Vagina (tissue), 2 donors: ENCODE measurements at regions not wholly inside any gene's neighbourhood (a gene's known extent, or its start where the extent isn't known, plus 50 kb on each side); places are given as distances from the start of the nearest gene placed in this dataset.

Source experiments
- DNase-seq, 2 donors: peaks; one replicate each; pipeline ENCODE4 v3.0.0-alpha.2; 2017; ENCODE audit errors: extremely low spot score in 2 of 2
- H3K27ac ChIP-seq: fragments of 200-600 bp; sonication (generic); one replicate; pipeline ENCODE4 v1.5.1; 2019
- H3K27me3 ChIP-seq: fragments of 200-600 bp; sonication (generic); one replicate; pipeline ENCODE4 v1.5.1; 2019
- H3K36me3 ChIP-seq, 2 donors: fragments of 200-600 bp; sonication (generic); one replicate each; pipeline ENCODE4 v1.5.1; 2017 to 2019
- H3K4me1 ChIP-seq: fragments of 200-600 bp; sonication (generic); one replicate; pipeline ENCODE4 v1.5.1; 2019
- H3K4me3 ChIP-seq, 2 donors: fragments of 200-600 bp; sonication (generic); 1 replicate in 1 of 2; 2 replicates in 1 of 2; pipeline ENCODE4 v1.5.1; 2016 to 2019
- H3K9me3 ChIP-seq: fragments of 200-600 bp; sonication (generic); one replicate; pipeline ENCODE4 v1.5.1; 2019
- POLR2A ChIP-seq, 2 donors: fragments of 450-650 bp; IDR thresholded peaks; one replicate each; pipeline ENCODE4 v1.6.1; 2017; ENCODE audit warnings: antibody characterized with exemption in 2 of 2, mild to moderate bottlenecking in 2 of 2, moderate library complexity in 2 of 2
- POLR2AphosphoS5 ChIP-seq, 2 donors: sonication (generic); formaldehyde crosslinking; IDR thresholded peaks; one replicate each; pipeline ENCODE4 v1.9.0; 2017; ENCODE audit warnings: antibody characterized with exemption in 2 of 2, mild to moderate bottlenecking in 2 of 2, low read depth in 1 of 2; ENCODE audit not compliant: insufficient read depth in 1 of 2
- intact Hi-C: fragments of 100-400 bp; cut with DNase I; formaldehyde crosslinking; loops from one replicate; pipeline ENCODE4 v1.15.1; 2023
- TF ChIP-seq, protein P1 (sequence below), 3 experiments: fragments of 450-650 bp in 2 of 3; fragments of 200-600 bp in 1 of 3; sonication (generic) in 1 of 3; IDR thresholded peaks; one replicate each; pipeline ENCODE4 v1.5.1; 2017 to 2019; ENCODE audit warnings: antibody characterized with exemption in 3 of 3, mild to moderate bottlenecking in 2 of 3, moderate library complexity in 2 of 3

DNA sequence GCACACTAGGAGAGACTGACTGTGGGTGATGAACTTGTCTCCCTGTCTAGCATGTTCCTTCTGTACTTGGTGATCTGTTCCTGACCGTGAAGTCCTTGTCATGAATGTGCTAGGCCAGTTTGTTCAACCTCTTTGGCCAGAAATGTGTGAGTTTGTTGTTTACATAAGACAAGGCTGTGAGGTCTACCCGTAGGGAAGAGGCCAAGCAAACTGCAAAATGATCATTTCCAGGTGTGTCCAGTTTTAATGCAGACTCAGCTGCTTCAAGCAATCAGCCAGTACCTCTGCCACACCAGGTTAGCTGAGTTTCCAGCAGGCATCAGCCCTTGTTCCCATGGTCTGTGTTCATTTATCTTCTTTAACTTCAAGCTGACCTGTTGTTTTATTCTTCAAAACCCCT lies 440.2 kb downstream of the FUT8 start:
- intact Hi-C loops: no loop called here
- H3K27ac ChIP-seq: no peak overlapping the region
- no peaks in the 10 kb centered on the region for H3K4me1 ChIP-seq
- no peak for TF ChIP-seq POLR2AphosphoS5 (IDR thresholded peaks at IDR 0.05; ENCODE audit: insufficient read depth in 1 of 2, low read depth in 1 of 2)
- TF ChIP-seq POLR2A (IDR thresholded peaks at IDR 0.05): no peak
- TF ChIP-seq, protein P1, sequence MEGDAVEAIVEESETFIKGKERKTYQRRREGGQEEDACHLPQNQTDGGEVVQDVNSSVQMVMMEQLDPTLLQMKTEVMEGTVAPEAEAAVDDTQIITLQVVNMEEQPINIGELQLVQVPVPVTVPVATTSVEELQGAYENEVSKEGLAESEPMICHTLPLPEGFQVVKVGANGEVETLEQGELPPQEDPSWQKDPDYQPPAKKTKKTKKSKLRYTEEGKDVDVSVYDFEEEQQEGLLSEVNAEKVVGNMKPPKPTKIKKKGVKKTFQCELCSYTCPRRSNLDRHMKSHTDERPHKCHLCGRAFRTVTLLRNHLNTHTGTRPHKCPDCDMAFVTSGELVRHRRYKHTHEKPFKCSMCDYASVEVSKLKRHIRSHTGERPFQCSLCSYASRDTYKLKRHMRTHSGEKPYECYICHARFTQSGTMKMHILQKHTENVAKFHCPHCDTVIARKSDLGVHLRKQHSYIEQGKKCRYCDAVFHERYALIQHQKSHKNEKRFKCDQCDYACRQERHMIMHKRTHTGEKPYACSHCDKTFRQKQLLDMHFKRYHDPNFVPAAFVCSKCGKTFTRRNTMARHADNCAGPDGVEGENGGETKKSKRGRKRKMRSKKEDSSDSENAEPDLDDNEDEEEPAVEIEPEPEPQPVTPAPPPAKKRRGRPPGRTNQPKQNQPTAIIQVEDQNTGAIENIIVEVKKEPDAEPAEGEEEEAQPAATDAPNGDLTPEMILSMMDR (IDR thresholded peaks at IDR 0.05): no peak
- no peak for DNase-seq
- H3K36me3 ChIP-seq: no peaks in the 10 kb centered on the region
- H3K9me3 ChIP-seq: no peaks in the 10 kb centered on the region
- no peak overlapping the region for H3K4me3 ChIP-seq
- no peaks in the 10 kb centered on the region for H3K27me3 ChIP-seq

DNA sequence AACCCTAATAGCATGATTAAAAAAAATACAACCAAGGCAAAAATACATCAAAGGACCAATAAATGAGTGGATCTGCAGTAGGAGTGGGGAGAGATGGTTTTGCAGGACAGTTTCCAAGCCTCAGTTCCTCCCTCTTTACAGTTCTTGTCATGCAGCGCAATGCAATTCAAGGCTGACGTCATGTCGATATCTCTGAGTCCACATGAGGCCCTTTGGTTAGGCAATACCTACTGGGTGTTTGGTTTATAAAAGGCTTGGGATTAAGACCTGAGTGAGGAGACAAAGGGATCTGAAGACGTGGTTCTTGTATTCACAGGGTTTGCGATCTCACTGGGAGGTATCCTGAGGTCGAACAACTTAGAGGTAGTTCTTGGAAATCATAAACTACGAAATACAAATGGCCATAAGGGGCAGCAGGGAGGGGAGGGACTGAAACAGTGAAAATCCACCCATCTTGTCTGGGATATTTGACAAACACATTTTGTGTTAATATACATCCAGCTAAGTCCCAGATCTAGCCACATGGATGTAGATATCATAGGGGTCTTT lies 441.0 kb downstream of the FUT8 start:
- Histone ChIP-seq H3K27me3 (no peaks in the 10 kb centered on the region), H3K27ac (no peak overlapping the region), H3K4me3 (no peak overlapping the region), H3K36me3 (no peaks in the 10 kb centered on the region), H3K9me3 (no peaks in the 10 kb centered on the region), H3K4me1 (no peaks in the 10 kb centered on the region)
- intact Hi-C loops: no loop called here
- DNase-seq: peak in 1 of 2 donors; percentile 62
- TF ChIP-seq POLR2AphosphoS5 (IDR thresholded peaks at IDR 0.05; ENCODE audit: insufficient read depth in 1 of 2, low read depth in 1 of 2) (no peak), POLR2A (IDR thresholded peaks at IDR 0.05) (no peak)
- TF ChIP-seq, protein P1 (IDR thresholded peaks at IDR 0.05): no peak

DNA sequence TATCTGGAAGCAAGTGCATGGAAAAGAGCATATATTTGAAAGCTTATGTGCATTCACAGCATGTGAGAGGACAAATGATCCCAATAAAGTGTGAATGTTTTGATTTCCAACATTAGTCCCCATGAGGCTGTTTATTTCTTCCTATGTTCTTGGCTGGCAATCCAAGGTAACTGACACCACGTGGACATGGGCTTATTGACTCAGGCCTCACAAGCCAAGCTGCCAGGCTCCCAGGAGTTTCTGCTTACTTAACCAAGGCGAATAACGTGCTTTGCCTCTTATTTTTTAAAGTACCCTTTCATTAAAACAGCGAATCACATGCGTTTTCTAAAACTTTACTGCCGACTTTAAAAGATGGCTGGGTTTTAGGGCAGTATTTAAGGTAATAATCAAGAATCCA lies 441.7 kb downstream of the FUT8 start:
- Histone ChIP-seq H3K9me3 (no peaks in the 10 kb centered on the region), H3K27me3 (no peaks in the 10 kb centered on the region), H3K4me3 (no peak overlapping the region), H3K36me3 (no peaks in the 10 kb centered on the region), H3K27ac (no peak overlapping the region), H3K4me1 (no peaks in the 10 kb centered on the region)
- intact Hi-C loops: no loop called here
- DNase-seq: no peak
- TF ChIP-seq, protein P1 (IDR thresholded peaks at IDR 0.05): no peak
- TF ChIP-seq POLR2A (IDR thresholded peaks at IDR 0.05): no peak
- TF ChIP-seq POLR2AphosphoS5 (IDR thresholded peaks at IDR 0.05; ENCODE audit: insufficient read depth in 1 of 2, low read depth in 1 of 2): no peak

DNA sequence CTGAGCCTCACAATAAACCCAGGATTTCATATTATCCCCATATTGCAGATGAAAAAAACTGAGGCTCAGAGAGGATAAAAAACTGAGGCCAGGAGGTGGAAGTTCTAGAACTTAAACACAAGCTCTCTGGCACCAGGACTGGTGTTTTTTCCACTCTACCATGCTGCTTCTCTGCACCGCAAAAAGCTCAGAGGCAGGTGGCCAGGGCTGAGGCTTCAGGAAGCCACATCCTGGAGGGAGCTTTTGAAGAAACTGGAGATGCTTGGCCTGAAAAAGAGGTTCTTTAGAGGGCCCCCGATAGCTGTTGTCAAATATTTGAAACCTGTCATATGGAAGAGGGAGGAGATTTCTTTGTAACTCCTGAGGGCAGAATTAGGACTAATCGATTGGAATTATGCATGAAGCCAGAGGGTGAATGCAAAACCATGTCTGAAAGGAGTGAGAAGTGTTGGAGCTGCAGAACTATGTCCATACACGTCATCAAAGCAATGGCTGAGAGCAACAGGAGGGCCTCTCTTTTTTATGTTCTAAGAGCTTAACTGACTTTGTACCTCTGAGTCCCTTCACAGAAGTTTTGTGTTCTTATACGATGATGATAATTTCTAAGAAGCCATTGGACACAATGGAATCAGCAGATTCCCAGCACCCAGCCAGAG lies 448.6 kb downstream of the FUT8 start:
- Histone ChIP-seq H3K27me3 (no peaks in the 10 kb centered on the region), H3K27ac (no peak overlapping the region), H3K4me1 (no peaks in the 10 kb centered on the region), H3K4me3 (no peak overlapping the region), H3K36me3 (no peaks in the 10 kb centered on the region), H3K9me3 (no peaks in the 10 kb centered on the region)
- no peak for TF ChIP-seq POLR2AphosphoS5 (IDR thresholded peaks at IDR 0.05; ENCODE audit: insufficient read depth in 1 of 2, low read depth in 1 of 2)
- TF ChIP-seq POLR2A (IDR thresholded peaks at IDR 0.05): no peak
- TF ChIP-seq, protein P1 (IDR thresholded peaks at IDR 0.05): no peak
- intact Hi-C loops: no loop called here
- DNase-seq: no peak

- no peak for DNase-seq
- H3K9me3 ChIP-seq: no peaks in the 10 kb centered on the region
- intact Hi-C loops: no loop called here
- no peak overlapping the region for H3K4me3 ChIP-seq
- H3K27ac ChIP-seq: no peak overlapping the region
- H3K36me3 ChIP-seq: no peaks in the 10 kb centered on the region
- H3K4me1 ChIP-seq: no peaks in the 10 kb centered on the region
- no peak for TF ChIP-seq POLR2A (IDR thresholded peaks at IDR 0.05)
- TF ChIP-seq, protein P1 (IDR thresholded peaks at IDR 0.05): no peak
- no peak for TF ChIP-seq POLR2AphosphoS5 (IDR thresholded peaks at IDR 0.05; ENCODE audit: insufficient read depth in 1 of 2, low read depth in 1 of 2)
- H3K27me3 ChIP-seq: no peaks in the 10 kb centered on the region
Observed at GRCh38 chr14:65864549-65864948, 452.0 kb downstream of the FUT8 start.
